ENCODE measurements at regions not wholly inside any gene's neighbourhood (a gene's known extent, or its start where the extent isn't known, plus 50 kb on each side); places are given as distances from the start of the nearest gene placed in this dataset.
"Not testable (repeated sequence)": the region's sequence is repeated elsewhere in the genome, so short reads cannot be mapped to it uniquely, and the experiment has no call there.

DNA sequence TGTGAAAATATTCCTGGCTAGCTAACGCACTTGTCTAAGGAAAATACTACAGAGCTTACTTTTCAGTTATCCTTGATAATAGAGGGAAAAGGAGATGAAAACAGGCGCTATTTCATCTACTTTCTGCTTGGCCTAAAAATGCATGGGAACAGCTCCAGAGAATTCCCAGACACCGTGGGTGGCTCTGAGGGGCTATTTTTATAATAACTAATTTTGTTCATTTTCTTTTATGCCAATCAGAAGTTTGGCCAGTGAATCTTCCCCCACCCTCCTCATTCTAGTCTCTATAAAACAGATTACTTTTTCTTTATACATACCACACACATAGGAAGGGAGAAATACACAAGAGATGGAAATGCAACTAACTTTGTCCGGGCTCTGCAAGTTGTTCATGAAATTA lies 322.9 kb downstream of the SETD4 start:
- peaks cover 8% of the 10 kb centered on the region for H3K9me3 Mint-ChIP-seq
- H3K36me3 Mint-ChIP-seq (ENCODE audit: low read depth): no peaks in the 10 kb centered on the region
- H3K4me3 Mint-ChIP-seq: no peak overlapping the region
- H3K27ac Mint-ChIP-seq: no peak overlapping the region
- H3K4me1 Mint-ChIP-seq (ENCODE audit: low read depth): no peaks in the 10 kb centered on the region
- peaks cover 17% of the 10 kb centered on the region for H3K27me3 Mint-ChIP-seq
- intact Hi-C loops (cut with micrococcal nuclease): no loop called here

DNA sequence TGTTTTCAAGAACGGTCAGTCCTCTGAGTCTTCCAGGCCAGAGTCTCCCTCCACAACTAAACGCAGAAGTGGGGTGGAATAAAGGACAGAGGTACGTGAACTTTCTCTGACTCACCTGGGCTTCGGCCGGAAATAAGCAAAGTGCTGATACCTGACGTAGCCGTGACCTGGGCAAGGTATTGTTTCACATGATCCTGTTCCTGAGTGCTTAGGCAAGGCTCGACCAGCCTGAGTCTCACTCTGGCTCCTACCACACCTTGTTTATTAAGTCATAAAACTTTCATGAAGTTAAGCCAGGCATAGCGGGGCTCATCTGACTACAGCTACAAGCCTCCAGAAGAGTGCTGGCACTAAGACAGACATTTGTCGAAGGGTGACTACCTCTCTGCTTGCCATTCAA lies 327.5 kb downstream of the SETD4 start:
- no peaks in the 10 kb centered on the region for H3K36me3 Mint-ChIP-seq (ENCODE audit: low read depth)
- H3K4me3 Mint-ChIP-seq: no peak overlapping the region
- no peaks in the 10 kb centered on the region for H3K9me3 Mint-ChIP-seq
- intact Hi-C loops (cut with micrococcal nuclease): no loop called here
- H3K4me1 Mint-ChIP-seq (ENCODE audit: low read depth): no peaks in the 10 kb centered on the region
- H3K27me3 Mint-ChIP-seq: peaks cover 11% of the 10 kb centered on the region
- no peak overlapping the region for H3K27ac Mint-ChIP-seq

DNA sequence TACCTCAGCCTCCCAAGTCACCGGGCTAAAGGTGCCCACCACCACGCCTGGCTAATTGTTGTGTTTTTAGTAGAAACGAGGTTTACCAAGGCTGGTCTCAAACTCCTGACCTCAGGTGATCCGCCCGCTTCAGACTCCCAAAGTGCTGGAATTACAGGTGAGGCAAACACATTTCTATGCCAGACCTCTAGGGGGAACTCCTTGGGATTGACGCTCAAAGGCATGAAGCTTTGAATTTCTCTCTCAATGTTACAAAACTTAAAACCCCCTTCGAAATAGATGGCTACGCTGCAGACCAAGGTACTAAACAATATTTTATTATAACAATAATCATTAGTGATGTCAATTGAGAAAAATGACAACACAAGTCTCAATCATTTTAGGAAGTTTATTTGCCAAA lies 330.0 kb downstream of the SETD4 start:
- peaks cover 13% of the 10 kb centered on the region for H3K27me3 Mint-ChIP-seq
- H3K36me3 Mint-ChIP-seq (ENCODE audit: low read depth): no peaks in the 10 kb centered on the region
- H3K4me3 Mint-ChIP-seq: no peak overlapping the region
- no peaks in the 10 kb centered on the region for H3K4me1 Mint-ChIP-seq (ENCODE audit: low read depth)
- no peak overlapping the region for H3K27ac Mint-ChIP-seq
- intact Hi-C loops (cut with micrococcal nuclease): no loop called here
- no peaks in the 10 kb centered on the region for H3K9me3 Mint-ChIP-seq

DNA sequence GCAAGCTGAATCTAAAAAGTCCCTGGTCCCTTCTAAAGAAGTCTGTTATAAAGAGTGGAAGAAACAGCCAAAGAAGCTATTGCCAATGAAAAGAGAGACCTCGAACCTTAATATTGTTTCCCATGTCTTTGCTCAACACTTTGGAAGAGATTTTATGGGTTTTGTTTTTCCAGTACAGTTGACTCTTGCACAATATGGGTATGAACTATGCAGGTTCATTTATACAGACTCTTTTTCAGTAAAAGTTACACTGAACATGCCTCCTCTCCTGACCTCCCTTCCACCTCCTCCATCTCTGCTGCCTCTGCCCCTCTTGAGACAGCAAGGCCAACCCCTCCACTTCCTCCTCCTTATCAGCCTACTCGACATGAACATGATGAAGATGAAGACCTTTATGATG lies 332.5 kb downstream of the SETD4 start:
- no peak overlapping the region for H3K27ac Mint-ChIP-seq
- H3K9me3 Mint-ChIP-seq: no peaks in the 10 kb centered on the region
- no peaks in the 10 kb centered on the region for H3K36me3 Mint-ChIP-seq (ENCODE audit: low read depth)
- intact Hi-C loops (cut with micrococcal nuclease): no loop called here
- no peaks in the 10 kb centered on the region for H3K4me1 Mint-ChIP-seq (ENCODE audit: low read depth)
- peaks cover 10% of the 10 kb centered on the region for H3K27me3 Mint-ChIP-seq
- no peak overlapping the region for H3K4me3 Mint-ChIP-seq

DNA sequence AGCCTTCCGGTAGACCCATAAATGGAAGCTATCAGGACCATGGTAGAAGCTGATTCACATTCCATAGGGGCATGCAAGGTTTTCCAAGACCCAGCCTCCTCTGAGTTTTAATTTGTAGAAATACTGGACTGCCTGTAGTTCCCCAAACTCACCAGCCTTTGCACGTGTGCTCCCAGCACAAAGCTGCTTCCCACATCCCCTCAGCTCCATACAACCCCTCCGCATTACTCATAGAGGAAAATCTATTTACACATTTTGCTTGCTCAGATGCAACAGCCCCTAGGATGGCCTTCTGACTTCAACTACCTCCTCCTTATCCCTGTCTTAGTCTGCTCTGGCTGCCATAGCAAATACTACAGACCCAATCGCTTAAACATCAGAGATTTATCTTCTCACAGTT lies 336.2 kb downstream of the SETD4 start:
- Mint-ChIP-seq H3K4me3 (no peak overlapping the region), H3K9me3 (no peaks in the 10 kb centered on the region), H3K27me3 (peaks cover 10% of the 10 kb centered on the region), H3K36me3 (ENCODE audit: low read depth) (no peaks in the 10 kb centered on the region), H3K4me1 (ENCODE audit: low read depth) (no peaks in the 10 kb centered on the region), H3K27ac (no peak overlapping the region)
- intact Hi-C loops (cut with micrococcal nuclease): no loop called here

DNA sequence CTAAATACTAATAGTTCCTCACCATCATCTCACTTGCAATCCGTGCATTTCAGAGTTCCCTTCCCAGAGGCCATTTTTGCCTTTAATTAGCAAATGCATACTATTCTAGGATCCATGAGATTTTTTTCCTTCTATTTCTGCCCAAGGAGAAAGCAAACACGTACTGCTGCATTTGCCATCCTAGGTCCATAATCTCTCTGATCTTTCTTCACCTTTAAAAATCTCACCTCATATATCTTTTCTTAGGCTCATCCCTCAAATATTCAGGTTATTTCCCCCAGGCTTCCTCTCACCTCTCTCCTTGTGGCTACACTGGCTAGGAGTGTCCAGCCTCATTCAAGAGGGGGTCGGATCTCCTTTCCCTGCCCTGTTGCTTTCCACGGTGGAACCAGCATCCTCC lies 338.6 kb downstream of the SETD4 start:
- H3K27ac Mint-ChIP-seq: no peak overlapping the region
- intact Hi-C loops (cut with micrococcal nuclease): no loop called here
- H3K4me1 Mint-ChIP-seq (ENCODE audit: low read depth): peaks cover 6% of the 10 kb centered on the region
- H3K9me3 Mint-ChIP-seq: no peaks in the 10 kb centered on the region
- peaks cover 2% of the 10 kb centered on the region for H3K27me3 Mint-ChIP-seq
- H3K36me3 Mint-ChIP-seq (ENCODE audit: low read depth): no peaks in the 10 kb centered on the region
- H3K4me3 Mint-ChIP-seq: no peak overlapping the region

DNA sequence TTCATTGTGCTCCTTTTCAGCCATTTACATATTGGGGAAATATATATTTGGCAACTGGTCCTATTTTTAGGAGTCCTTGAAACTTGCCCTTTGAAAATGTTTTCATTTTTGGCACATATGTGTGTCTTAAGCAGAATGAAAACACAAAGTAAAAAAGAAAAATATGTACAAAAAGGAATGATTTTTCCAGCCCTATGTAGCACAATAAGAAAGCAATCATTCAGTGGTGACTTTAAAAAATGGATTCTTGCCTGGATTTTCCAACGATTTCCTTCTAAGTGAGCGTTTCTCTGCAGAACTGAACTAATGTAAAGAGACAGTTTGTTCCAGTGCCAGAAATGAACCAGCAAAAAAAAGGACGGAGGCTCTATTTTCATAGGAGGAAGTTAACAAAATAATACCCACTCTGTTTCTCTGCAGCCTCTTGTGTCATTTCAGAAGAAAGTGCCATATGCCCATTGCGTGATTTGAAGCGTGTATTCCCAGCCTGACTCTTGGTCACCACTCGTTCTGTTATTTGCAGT lies 340.1 kb downstream of the SETD4 start:
- H3K27me3 Mint-ChIP-seq: peaks cover 2% of the 10 kb centered on the region
- H3K9me3 Mint-ChIP-seq: no peaks in the 10 kb centered on the region

DNA sequence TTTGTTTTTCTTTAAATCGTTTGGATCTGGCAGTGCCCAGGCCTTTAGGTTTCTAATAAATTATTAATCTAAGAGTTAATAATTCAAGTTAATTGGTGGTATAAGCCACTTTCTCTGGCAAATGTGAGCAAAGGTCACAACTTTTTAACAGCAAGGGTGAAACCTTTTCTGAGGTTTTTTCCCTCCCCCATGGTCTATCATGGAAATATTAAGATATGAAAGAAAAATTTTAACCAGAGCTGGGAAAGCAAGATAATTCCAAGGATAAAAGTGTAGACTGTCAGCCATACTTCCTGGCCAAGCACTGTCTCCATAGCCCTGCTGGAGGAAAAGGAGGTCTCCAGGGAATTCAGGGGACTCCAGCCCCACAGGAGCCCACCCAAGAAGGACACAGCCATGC lies 341.2 kb downstream of the SETD4 start:
- Mint-ChIP-seq H3K36me3 (ENCODE audit: low read depth) (no peaks in the 10 kb centered on the region), H3K27ac (no peak overlapping the region), H3K4me3 (no peak overlapping the region), H3K27me3 (peaks cover 8% of the 10 kb centered on the region), H3K4me1 (ENCODE audit: low read depth) (peaks cover 6% of the 10 kb centered on the region), H3K9me3 (no peaks in the 10 kb centered on the region)
- intact Hi-C loops (cut with micrococcal nuclease): no loop called here

More for the DNA sequence above, 340.1 kb downstream of the SETD4 start:
- H3K36me3 Mint-ChIP-seq (ENCODE audit: low read depth): no peaks in the 10 kb centered on the region
- H3K4me1 Mint-ChIP-seq (ENCODE audit: low read depth): peaks cover 6% of the 10 kb centered on the region
- intact Hi-C loops (cut with micrococcal nuclease): no loop called here
- H3K27ac Mint-ChIP-seq: no peak overlapping the region
- H3K4me3 Mint-ChIP-seq: no peak overlapping the region

DNA sequence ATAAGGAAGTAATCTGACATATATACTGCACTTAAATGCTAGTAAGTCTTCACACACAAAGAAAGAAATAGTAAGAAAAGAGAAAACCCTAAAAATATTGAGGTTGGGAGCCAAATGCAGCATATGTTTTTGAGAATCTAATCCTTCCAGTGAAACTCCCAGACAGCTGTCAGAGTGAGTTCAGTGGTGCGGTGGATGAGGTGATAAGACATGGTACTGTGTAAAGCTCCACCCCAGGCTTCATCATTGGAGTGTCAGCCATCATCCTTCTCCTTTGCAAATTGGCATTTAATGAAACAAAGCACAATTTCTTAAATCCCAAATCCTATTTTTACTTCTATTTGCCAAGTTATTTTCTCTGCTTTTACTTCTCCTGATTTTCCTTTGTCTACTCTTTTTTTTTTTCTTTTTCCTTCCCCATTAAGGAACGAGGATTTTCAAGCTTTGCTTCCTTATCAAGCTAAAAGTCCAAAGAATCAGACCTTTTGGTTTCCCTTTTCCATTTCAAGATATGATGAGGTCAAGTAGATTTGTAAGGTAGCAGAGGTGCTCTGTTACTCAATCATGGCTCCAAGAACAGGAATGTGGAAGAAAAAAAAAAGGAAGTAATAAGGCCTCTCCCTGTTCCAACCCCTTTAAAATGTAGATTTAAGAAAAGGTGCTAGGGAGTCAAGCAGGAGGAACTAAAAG lies 343.3 kb downstream of the SETD4 start:
- H3K4me1 Mint-ChIP-seq (ENCODE audit: low read depth): peaks cover 6% of the 10 kb centered on the region
- intact Hi-C loops (cut with micrococcal nuclease): no loop called here
- no peak overlapping the region for H3K27ac Mint-ChIP-seq
- no peaks in the 10 kb centered on the region for H3K36me3 Mint-ChIP-seq (ENCODE audit: low read depth)
- H3K4me3 Mint-ChIP-seq: no peak overlapping the region
- no peaks in the 10 kb centered on the region for H3K9me3 Mint-ChIP-seq
- peaks cover 6% of the 10 kb centered on the region for H3K27me3 Mint-ChIP-seq

DNA sequence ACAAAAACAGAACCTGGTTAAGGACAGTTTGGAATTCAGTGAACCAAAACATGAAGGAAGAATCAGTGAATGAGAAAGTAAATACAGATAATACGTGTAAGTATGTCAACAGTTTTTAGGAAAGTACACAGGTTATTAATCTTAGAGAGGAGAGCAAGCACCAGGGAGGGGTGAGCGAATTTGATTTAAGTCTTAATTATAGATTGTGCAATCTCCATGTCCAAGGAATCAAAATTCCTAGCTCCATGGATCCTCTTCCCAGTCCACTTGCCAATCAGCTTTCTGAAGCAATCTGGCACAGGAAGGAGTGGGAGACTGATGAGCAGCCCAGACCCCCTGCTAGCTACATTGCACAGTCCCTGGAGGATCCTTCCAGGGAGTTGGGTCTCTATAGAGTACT lies 346.4 kb downstream of the SETD4 start:
- Mint-ChIP-seq H3K27me3 (peaks cover 8% of the 10 kb centered on the region), H3K4me3 (no peak overlapping the region), H3K36me3 (ENCODE audit: low read depth) (no peaks in the 10 kb centered on the region), H3K27ac (no peak overlapping the region), H3K4me1 (ENCODE audit: low read depth) (peaks cover 6% of the 10 kb centered on the region), H3K9me3 (no peaks in the 10 kb centered on the region)
- intact Hi-C loops (cut with micrococcal nuclease): no loop called here

DNA sequence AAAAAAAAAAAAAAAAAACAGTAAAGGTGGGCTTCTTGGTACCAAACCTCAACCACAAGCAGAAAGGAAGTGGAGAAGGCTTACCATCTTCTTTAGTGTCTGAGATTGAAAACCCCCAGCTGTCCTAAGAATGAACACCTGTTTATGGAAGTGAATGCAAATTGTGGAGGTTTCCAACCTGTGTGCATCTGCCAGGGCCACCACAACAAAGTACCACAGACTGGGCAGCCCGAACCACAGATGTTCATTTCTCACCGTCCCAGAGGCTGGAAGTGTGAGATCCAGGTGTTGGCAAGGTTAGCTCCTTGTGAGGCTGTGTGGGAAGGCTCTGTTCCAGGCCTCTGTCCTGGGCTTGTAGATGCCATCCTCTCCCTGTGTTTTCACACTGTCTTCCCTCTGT lies 348.7 kb downstream of the SETD4 start:
- H3K4me3 Mint-ChIP-seq: no peak overlapping the region
- H3K27me3 Mint-ChIP-seq: peaks cover 11% of the 10 kb centered on the region
- H3K36me3 Mint-ChIP-seq (ENCODE audit: low read depth): no peaks in the 10 kb centered on the region
- no peak overlapping the region for H3K27ac Mint-ChIP-seq
- intact Hi-C loops (cut with micrococcal nuclease): no loop called here
- H3K4me1 Mint-ChIP-seq (ENCODE audit: low read depth): no peaks in the 10 kb centered on the region
- H3K9me3 Mint-ChIP-seq: no peaks in the 10 kb centered on the region

DNA sequence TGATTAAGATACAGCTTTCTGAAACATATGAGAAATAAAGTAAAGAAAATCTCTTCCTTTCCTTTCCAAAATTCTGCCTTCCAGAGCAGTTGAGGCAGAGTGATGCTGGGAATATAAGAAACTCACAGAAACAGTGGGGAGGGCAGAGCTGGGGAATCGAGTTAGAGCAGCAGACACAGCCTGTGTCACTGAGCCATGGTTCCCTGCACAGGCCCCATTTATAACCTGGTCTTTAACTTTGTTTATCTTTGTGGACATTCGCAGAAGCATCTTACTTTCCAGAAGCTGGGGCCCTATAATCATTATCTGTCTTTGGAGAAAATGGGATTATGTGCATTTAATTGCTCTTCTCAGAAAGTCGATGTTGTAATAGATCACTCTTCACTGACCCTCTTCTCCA lies 349.1 kb downstream of the SETD4 start:
- Mint-ChIP-seq H3K27me3 (peaks cover 11% of the 10 kb centered on the region), H3K9me3 (no peaks in the 10 kb centered on the region), H3K27ac (no peak overlapping the region), H3K4me1 (ENCODE audit: low read depth) (no peaks in the 10 kb centered on the region), H3K36me3 (ENCODE audit: low read depth) (no peaks in the 10 kb centered on the region), H3K4me3 (no peak overlapping the region)
- intact Hi-C loops (cut with micrococcal nuclease): no loop called here

DNA sequence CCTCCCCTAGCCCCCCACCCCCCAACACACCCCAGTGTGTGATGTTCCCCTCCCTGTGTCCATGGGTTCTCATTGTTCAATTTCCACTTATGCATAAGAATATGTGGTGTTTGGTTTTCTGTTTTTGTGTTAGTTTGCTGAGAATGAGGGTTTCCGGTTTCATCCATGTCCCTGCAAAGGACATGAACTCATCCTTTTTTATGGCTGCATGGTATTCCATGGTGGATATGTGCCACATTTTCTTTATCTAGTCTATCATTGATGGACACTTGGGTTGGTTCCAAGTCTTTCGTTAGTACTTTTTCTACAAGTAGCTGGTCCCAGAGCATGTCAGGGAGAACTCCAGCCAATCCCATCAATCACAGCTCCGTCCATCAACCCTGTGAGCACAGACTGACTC lies 350.3 kb downstream of the SETD4 start:
- H3K27ac Mint-ChIP-seq; H3K4me3 Mint-ChIP-seq; H3K9me3 Mint-ChIP-seq; intact Hi-C loops (cut with micrococcal nuclease); H3K4me1 Mint-ChIP-seq (ENCODE audit: low read depth); H3K36me3 Mint-ChIP-seq (ENCODE audit: low read depth): not testable (repeated sequence)
- peaks cover 13% of the 10 kb centered on the region for H3K27me3 Mint-ChIP-seq

DNA sequence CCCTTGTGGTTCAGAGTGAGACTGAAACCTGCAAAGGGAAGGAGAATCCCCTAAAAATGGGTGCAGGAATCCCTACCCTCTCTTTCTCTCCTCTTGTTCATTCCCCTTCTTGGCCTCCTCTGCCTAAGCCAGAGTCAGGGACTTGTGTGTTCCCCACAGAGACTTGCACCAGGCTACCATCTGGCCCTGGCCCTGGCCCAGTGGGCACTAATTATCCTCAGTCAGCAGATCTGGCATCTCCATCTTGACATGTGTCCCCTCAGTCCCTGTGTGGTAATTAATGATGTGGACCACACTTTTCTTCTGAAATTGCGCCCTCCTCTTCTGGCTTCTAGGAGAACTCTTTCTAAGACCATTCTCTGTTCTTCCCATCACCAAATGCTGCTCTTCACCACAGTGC lies 354.4 kb downstream of the SETD4 start:
- Mint-ChIP-seq H3K27me3 (peaks cover 13% of the 10 kb centered on the region), H3K36me3 (ENCODE audit: low read depth) (no peaks in the 10 kb centered on the region), H3K4me1 (ENCODE audit: low read depth) (no peaks in the 10 kb centered on the region), H3K27ac (no peak overlapping the region), H3K9me3 (no peaks in the 10 kb centered on the region), H3K4me3 (no peak overlapping the region)
- intact Hi-C loops (cut with micrococcal nuclease): no loop called here

DNA sequence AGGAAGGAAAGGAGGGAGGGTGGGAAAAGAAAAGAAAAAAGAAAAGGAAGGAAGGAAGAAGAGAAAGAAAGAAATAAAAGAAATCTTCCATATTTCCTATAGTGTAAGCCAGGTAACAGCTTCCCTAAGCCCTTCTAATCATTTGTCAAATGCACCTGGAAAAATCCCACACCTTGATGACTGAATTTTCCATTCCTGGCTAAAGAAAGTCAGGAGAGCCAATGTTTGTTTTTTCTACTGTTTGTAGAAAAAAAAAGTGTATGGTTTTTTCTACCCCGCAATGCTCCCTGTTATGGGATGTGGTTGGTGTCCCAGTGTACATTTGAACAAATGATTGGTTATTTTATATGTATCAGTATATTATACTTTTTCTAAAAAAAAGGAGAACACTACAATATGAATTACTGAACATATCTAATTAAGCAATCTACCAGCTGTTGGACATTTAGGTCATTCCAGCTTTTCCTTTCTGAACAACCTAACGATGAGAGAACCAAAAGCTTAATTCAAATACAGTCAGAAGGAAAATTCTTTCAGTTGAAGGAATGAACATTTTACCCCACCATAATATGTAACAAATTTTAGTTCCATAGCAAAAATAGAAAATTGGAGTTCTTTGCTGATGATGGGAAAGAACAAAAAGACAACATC lies 355.0 kb downstream of the SETD4 start:
- Mint-ChIP-seq H3K27ac (no peak overlapping the region), H3K4me1 (ENCODE audit: low read depth) (no peaks in the 10 kb centered on the region), H3K4me3 (no peak overlapping the region), H3K9me3 (no peaks in the 10 kb centered on the region), H3K27me3 (peaks cover 13% of the 10 kb centered on the region), H3K36me3 (ENCODE audit: low read depth) (no peaks in the 10 kb centered on the region)
- intact Hi-C loops (cut with micrococcal nuclease): no loop called here

All from dendritic cell treated with granulocyte-macrophage colony-stimulating factor and Interleukin-4, amounts not matched to agents 40 ng/mL and 50 ng/mL, for 4 days (primary cell).